ENCODE measurements at regions not wholly inside any gene's neighbourhood (a gene's known extent, or its start where the extent isn't known, plus 50 kb on each side); places are given as distances from the start of the nearest gene placed in this dataset.

DNA sequence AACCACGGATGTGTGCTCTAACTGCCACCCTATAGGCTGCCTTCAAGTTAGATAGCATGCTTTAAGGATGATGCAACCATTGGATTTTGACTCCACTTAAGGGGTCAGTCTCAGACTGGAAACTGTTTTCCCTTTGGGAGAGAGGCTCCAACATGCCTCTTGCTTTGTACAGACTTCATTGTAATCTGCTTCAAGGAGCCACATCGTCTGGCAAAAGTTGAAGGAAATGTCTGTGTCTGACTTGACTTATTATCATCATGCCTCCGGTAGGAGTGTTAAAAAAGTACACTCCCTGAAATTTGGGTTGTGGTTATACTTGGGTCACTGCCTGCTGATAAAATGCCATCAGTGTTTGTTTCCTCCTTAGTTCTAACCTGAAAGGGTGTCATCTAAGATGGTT lies 245.4 kb upstream of the CDIN1 start:
- no peak for DNase-seq
- Histone ChIP-seq H3K18ac (ENCODE audit: insufficient read length, low read depth, low read length) (no peak overlapping the region), H3K4me2 (ENCODE audit: insufficient read depth, insufficient read length, low read length) (no peak overlapping the region), H2AFZ (ENCODE audit: low read length) (no peak overlapping the region), H2BK15ac (ENCODE audit: low read depth, low read length) (no peak overlapping the region), H3T11ph (ENCODE audit: low read length) (no peak overlapping the region), H3K4ac (ENCODE audit: low read depth, low read length) (no peak overlapping the region), H3K27me3 (ENCODE audit: insufficient read depth, low read length) (no peaks in the 10 kb centered on the region), H4K8ac (replicated peaks; ENCODE audit: insufficient read length, low read depth, low read length) (no peak overlapping the region), H3K27ac (ENCODE audit: insufficient read length, low read depth, low read length) (no peak overlapping the region), H2BK20ac (ENCODE audit: low read depth, low read length, poor library complexity, severe bottlenecking) (no peak overlapping the region), H3K79me2 (ENCODE audit: insufficient read depth, low read length) (no peaks in the 10 kb centered on the region), H2AK5ac (ENCODE audit: insufficient read length, low read length) (no peak overlapping the region), H3K23me2 (ENCODE audit: insufficient read length, low read depth, low read length, poor library complexity, severe bottlenecking) (no peaks in the 10 kb centered on the region), H4K91ac (ENCODE audit: insufficient read length, low read depth, low read length) (no peak overlapping the region), H3K56ac (ENCODE audit: insufficient read length, low read depth, low read length) (no peak overlapping the region), H2BK5ac (ENCODE audit: insufficient read length, low read length) (no peak overlapping the region), H3K23ac (ENCODE audit: insufficient read length, low read depth, low read length) (no peak overlapping the region), H4K20me1 (ENCODE audit: control insufficient read depth, insufficient read depth, insufficient read length) (no peaks in the 10 kb centered on the region), H3K14ac (ENCODE audit: insufficient read depth, low read length) (no peak overlapping the region), H3K4me1 (ENCODE audit: insufficient read depth, low read length) (no peaks in the 10 kb centered on the region; the same call in 1 of the 2 replicates), H2BK12ac (ENCODE audit: insufficient read length, low read depth, low read length) (no peak overlapping the region), H4K5ac (ENCODE audit: insufficient read length, low read depth, low read length) (no peak overlapping the region), H3K9me3 (ENCODE audit: control insufficient read depth, low read depth, low read length) (no peaks in the 10 kb centered on the region), H2BK120ac (ENCODE audit: low read depth, low read length, poor library complexity, severe bottlenecking) (no peak overlapping the region), H3K9ac (ENCODE audit: extremely low read depth, insufficient read length, low read length) (no peak overlapping the region), H3K79me1 (ENCODE audit: insufficient read depth, low read depth, low read length, poor library complexity, severe bottlenecking) (no peaks in the 10 kb centered on the region)
- no peaks in the 10 kb centered on the region for H3K36me3 Mint-ChIP-seq (ENCODE audit: insufficient read depth in 1 of 3, low read depth in 3 of 3)
- no peak overlapping the region for H3K4me3 Mint-ChIP-seq
- H3K27ac Mint-ChIP-seq: no peak overlapping the region
- TF ChIP-seq, protein P1, sequence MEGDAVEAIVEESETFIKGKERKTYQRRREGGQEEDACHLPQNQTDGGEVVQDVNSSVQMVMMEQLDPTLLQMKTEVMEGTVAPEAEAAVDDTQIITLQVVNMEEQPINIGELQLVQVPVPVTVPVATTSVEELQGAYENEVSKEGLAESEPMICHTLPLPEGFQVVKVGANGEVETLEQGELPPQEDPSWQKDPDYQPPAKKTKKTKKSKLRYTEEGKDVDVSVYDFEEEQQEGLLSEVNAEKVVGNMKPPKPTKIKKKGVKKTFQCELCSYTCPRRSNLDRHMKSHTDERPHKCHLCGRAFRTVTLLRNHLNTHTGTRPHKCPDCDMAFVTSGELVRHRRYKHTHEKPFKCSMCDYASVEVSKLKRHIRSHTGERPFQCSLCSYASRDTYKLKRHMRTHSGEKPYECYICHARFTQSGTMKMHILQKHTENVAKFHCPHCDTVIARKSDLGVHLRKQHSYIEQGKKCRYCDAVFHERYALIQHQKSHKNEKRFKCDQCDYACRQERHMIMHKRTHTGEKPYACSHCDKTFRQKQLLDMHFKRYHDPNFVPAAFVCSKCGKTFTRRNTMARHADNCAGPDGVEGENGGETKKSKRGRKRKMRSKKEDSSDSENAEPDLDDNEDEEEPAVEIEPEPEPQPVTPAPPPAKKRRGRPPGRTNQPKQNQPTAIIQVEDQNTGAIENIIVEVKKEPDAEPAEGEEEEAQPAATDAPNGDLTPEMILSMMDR (conservative IDR thresholded peaks at IDR 0.05): no peak
- no peaks in the 10 kb centered on the region for H3K27me3 Mint-ChIP-seq (ENCODE audit: low read depth)
- no peaks in the 10 kb centered on the region; a peak in 1 of 5 replicates for H3K9me3 Mint-ChIP-seq
- no CpG with 5 or more reads among the region's 3 CpGs for WGBS (ENCODE audit: extremely low coverage, insufficient read length, low lambda C conversion rate)
- peaks cover 4% of the 10 kb centered on the region in 2 experiments; a peak in 3 of 4 replicates for H3K4me1 Mint-ChIP-seq

Measured in H9 (cell line).